Hepatocyte (in vitro differentiated cells): ENCODE measurements at regions not wholly inside any gene's neighbourhood (a gene's known extent, or its start where the extent isn't known, plus 50 kb on each side); places are given as distances from the start of the nearest gene placed in this dataset.

Experiments
- EZH2 ChIP-seq: fragments of 200-600 bp; sonication (generic); IDR thresholded peaks from 2 replicates; pipeline ENCODE4 v1.6.1; 2016; ENCODE audit warnings: antibody characterized with exemption, mild to moderate bottlenecking, borderline replicate concordance
- TF ChIP-seq, protein P1 (sequence below): fragments of 200-600 bp; sonication (generic); IDR thresholded peaks from 2 replicates; pipeline ENCODE4 v1.5.1; 2016; ENCODE audit warnings: antibody characterized with exemption, mild to moderate bottlenecking; ENCODE audit not compliant: poor library complexity

DNA sequence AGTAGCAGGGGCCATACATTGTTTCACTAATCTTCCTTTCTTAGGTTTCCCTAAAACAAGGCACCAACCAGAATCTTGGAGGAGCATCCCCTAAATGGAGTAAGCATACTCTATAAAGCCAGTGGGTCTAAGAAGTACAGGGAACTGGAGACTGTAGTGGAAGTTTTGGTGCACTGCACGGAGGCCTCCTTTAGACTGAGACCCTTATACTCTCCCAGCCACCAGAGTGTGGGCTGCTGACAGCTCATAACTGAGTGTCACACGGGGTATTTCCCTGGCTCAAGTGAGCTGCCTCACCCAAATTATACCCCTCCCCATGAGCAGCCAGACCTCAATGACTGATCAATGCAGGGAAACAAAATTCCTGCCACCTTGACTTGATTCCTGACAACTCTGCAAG is 349.5 kb downstream of the NDFIP2 start:
- TF ChIP-seq EZH2, result no peak
- TF ChIP-seq, protein P1, sequence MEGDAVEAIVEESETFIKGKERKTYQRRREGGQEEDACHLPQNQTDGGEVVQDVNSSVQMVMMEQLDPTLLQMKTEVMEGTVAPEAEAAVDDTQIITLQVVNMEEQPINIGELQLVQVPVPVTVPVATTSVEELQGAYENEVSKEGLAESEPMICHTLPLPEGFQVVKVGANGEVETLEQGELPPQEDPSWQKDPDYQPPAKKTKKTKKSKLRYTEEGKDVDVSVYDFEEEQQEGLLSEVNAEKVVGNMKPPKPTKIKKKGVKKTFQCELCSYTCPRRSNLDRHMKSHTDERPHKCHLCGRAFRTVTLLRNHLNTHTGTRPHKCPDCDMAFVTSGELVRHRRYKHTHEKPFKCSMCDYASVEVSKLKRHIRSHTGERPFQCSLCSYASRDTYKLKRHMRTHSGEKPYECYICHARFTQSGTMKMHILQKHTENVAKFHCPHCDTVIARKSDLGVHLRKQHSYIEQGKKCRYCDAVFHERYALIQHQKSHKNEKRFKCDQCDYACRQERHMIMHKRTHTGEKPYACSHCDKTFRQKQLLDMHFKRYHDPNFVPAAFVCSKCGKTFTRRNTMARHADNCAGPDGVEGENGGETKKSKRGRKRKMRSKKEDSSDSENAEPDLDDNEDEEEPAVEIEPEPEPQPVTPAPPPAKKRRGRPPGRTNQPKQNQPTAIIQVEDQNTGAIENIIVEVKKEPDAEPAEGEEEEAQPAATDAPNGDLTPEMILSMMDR, result no peak
